PFSK-1 (cell line): ENCODE measurements at regions not wholly inside any gene's neighbourhood (a gene's known extent, or its start where the extent isn't known, plus 50 kb on each side); places are given as distances from the start of the nearest gene placed in this dataset.

Experiments
- FOXP2 ChIP-seq: optimal IDR thresholded peaks from 2 replicates; pipeline ENCODE3; 2011; ENCODE audit warnings: borderline replicate concordance, control low read depth, inconsistent platforms; ENCODE audit not compliant: insufficient read depth; ENCODE audit errors: extremely low read length, extremely low read depth
- POLR2AphosphoS5 ChIP-seq: IDR thresholded peaks from 2 replicates; pipeline ENCODE4 v1.6.1; 2012; ENCODE audit warnings: low read depth, mild to moderate bottlenecking, control low read depth, low read length, moderate library complexity
- SIN3A ChIP-seq: IDR thresholded peaks from 2 replicates; pipeline ENCODE4 v1.6.1; 2012; ENCODE audit warnings: mild to moderate bottlenecking, low read length, moderate library complexity, borderline replicate concordance; ENCODE audit not compliant: insufficient read depth
- TAF1 ChIP-seq: IDR thresholded peaks from 2 replicates; pipeline ENCODE4 v1.6.1; 2012; ENCODE audit warnings: low read length, control low read depth, borderline replicate concordance; ENCODE audit not compliant: insufficient read depth
- TF ChIP-seq, protein P1 (sequence below), 2 experiments: IDR thresholded peaks; 2 replicates each; pipeline versions ENCODE4 v1.6.1 to v1.8.0; 2011 to 2012; ENCODE audit warnings: low read depth in 2 of 2, low read length in 2 of 2, control low read depth in 1 of 2, inconsistent platforms in 1 of 2, mild to moderate bottlenecking in 1 of 2, moderate library complexity in 1 of 2; ENCODE audit not compliant: insufficient read depth in 1 of 2

DNA sequence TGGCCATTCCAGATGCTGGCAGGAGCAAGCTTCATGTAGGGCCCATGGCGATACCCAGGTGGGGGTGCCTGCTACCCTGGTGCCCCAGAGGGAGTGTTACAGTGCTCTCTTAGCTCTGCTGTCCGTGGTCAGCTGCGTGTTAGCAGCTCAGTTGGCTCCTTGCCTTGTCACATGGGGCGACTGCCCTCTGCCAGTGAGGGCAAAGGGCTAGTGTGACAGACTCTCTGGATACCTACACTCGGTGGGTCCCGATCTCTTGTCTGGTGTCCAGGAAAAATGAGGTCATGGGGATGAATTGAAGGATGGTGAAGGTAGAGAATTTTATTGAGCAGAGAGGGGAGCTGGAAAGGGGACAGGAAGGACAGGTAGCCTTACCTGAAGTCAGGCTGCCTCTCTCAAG, 152.2 kb downstream of the CYP26A1 start:
- TF ChIP-seq SIN3A (no peak), POLR2AphosphoS5 (no peak), FOXP2 (no peak), TAF1 (no peak)
- TF ChIP-seq, protein P1, sequence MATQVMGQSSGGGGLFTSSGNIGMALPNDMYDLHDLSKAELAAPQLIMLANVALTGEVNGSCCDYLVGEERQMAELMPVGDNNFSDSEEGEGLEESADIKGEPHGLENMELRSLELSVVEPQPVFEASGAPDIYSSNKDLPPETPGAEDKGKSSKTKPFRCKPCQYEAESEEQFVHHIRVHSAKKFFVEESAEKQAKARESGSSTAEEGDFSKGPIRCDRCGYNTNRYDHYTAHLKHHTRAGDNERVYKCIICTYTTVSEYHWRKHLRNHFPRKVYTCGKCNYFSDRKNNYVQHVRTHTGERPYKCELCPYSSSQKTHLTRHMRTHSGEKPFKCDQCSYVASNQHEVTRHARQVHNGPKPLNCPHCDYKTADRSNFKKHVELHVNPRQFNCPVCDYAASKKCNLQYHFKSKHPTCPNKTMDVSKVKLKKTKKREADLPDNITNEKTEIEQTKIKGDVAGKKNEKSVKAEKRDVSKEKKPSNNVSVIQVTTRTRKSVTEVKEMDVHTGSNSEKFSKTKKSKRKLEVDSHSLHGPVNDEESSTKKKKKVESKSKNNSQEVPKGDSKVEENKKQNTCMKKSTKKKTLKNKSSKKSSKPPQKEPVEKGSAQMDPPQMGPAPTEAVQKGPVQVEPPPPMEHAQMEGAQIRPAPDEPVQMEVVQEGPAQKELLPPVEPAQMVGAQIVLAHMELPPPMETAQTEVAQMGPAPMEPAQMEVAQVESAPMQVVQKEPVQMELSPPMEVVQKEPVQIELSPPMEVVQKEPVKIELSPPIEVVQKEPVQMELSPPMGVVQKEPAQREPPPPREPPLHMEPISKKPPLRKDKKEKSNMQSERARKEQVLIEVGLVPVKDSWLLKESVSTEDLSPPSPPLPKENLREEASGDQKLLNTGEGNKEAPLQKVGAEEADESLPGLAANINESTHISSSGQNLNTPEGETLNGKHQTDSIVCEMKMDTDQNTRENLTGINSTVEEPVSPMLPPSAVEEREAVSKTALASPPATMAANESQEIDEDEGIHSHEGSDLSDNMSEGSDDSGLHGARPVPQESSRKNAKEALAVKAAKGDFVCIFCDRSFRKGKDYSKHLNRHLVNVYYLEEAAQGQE (IDR thresholded peaks at IDR 0.05; ENCODE audit: insufficient read depth in 1 of 2, low read depth in 2 of 2, low read length in 2 of 2): no peak
